A673 (cell line): ENCODE measurements at regions not wholly inside any gene's neighbourhood (a gene's known extent, or its start where the extent isn't known, plus 50 kb on each side); places are given as distances from the start of the nearest gene placed in this dataset.

Experiments
- BruUV-seq: library from RNA; stranded (reverse); fragments of 400-500 nt; replicated peaks from 2 replicates; lab custom pipeline; 2021; lab: Mats Ljungman, UMichigan
- CTCF ChIA-PET: fragments of 300-600 bp; sonication (Branson Sonifier 250); formaldehyde crosslinking; loops from one replicate; lab custom pipeline; 2022; ENCODE audit warnings: antibody characterized with exemption; lab: Charles Lee
- POLR2A ChIA-PET: fragments of 300-600 bp; sonication (Branson Sonifier 250); formaldehyde crosslinking; loops from one replicate; lab custom pipeline; 2022; ENCODE audit warnings: antibody characterized with exemption; ENCODE audit not compliant: low non-redundant PET; lab: Charles Lee
- DNase-seq: peaks from one replicate; pipeline ENCODE4 v3.0.0-alpha.2; 2015; ENCODE audit warnings: low spot score
- H3K27ac ChIP-seq: fragments of 200-600 bp; sonication (generic); 2 replicates; pipeline ENCODE4 v1.5.1; 2016; ENCODE audit warnings: mixed run types, low read depth, mild to moderate bottlenecking, mixed read lengths, antibody characterized with exemption, low read length; ENCODE audit not compliant: poor library complexity, severe bottlenecking
- H3K27me3 ChIP-seq: fragments of 200-600 bp; sonication (generic); replicated peaks from 2 replicates; pipeline ENCODE4 v1.6.1; 2017; ENCODE audit warnings: mixed run types, low read depth, mild to moderate bottlenecking, mixed read lengths, antibody characterized with exemption, low read length; ENCODE audit not compliant: insufficient read depth, poor library complexity
- H3K36me3 ChIP-seq: fragments of 200-600 bp; sonication (generic); 2 replicates; pipeline ENCODE4 v1.6.1; 2016; ENCODE audit warnings: mixed run types, mild to moderate bottlenecking, mixed read lengths, antibody characterized with exemption, low read length; ENCODE audit not compliant: insufficient read depth, poor library complexity, severe bottlenecking
- H3K4me1 ChIP-seq: fragments of 200-600 bp; sonication (generic); 2 replicates; pipeline ENCODE4 v1.6.1; 2017; ENCODE audit warnings: mixed run types, mild to moderate bottlenecking, mixed read lengths, antibody characterized with exemption, low read length; ENCODE audit not compliant: insufficient read depth, poor library complexity, severe bottlenecking
- H3K4me3 ChIP-seq: fragments of 200-600 bp; sonication (generic); 2 replicates; pipeline ENCODE4 v1.5.1; 2016; ENCODE audit warnings: low read depth, mixed run types, mild to moderate bottlenecking, mixed read lengths, low read length; ENCODE audit not compliant: poor library complexity, severe bottlenecking
- H3K9me3 ChIP-seq: fragments of 200-600 bp; sonication (generic); 2 replicates; pipeline ENCODE4 v1.6.1; 2016; ENCODE audit warnings: mixed run types, low read depth, mild to moderate bottlenecking, mixed read lengths, antibody characterized with exemption, low read length; ENCODE audit not compliant: poor library complexity, severe bottlenecking
- CTCF ChIP-seq: fragments of 300-800, 200-600 bp; sonication (generic); conservative IDR thresholded peaks from 2 replicates; pipeline ENCODE4 v1.5.1; 2017; ENCODE audit warnings: low read depth, mild to moderate bottlenecking, antibody characterized with exemption, low read length, moderate library complexity, mixed read lengths
- EZH2 ChIP-seq: fragments of 200-600 bp; sonication (generic); IDR thresholded peaks from 2 replicates; pipeline ENCODE4 v1.6.1; 2017; ENCODE audit warnings: borderline replicate concordance, low read depth, mild to moderate bottlenecking, mixed read lengths, antibody characterized with exemption, low read length; ENCODE audit not compliant: poor library complexity, severe bottlenecking
- intact Hi-C: fragments of 100-400 bp; cut with micrococcal nuclease; formaldehyde crosslinking; loops from one replicate; pipeline ENCODE4 v1.10.0; 2022; ENCODE audit not compliant: unreplicated experiment

- TF ChIP-seq CTCF (no peak), EZH2 (no peak)
- CTCF ChIA-PET, result no interaction called here
- Histone ChIP-seq H3K4me3 (no peak overlapping the region), H3K9me3 (no peaks in the 10 kb centered on the region), H3K27me3 (no peaks in the 10 kb centered on the region), H3K4me1 (no peaks in the 10 kb centered on the region), H3K27ac (no peak overlapping the region), H3K36me3 (no peaks in the 10 kb centered on the region)
- DNase-seq, result no peak
- intact Hi-C loops, result no loop called here
- POLR2A ChIA-PET, result no interaction called here
- no TSS peak for BruUV-seq
These were observed 52.0 kb downstream of the LRATD1 start for GRCh38 chr2:14684516-14684915.

GRCh38 chr2:14690926-14691325, 58.4 kb downstream of the LRATD1 start:
- ChIA-PET CTCF (no interaction called here), POLR2A (no interaction called here)
- Histone ChIP-seq H3K27ac (no peak overlapping the region), H3K9me3 (no peaks in the 10 kb centered on the region), H3K36me3 (no peaks in the 10 kb centered on the region), H3K4me1 (no peaks in the 10 kb centered on the region), H3K27me3 (no peaks in the 10 kb centered on the region), H3K4me3 (no peak overlapping the region)
- no TSS peak for BruUV-seq
- DNase-seq, result no peak
- TF ChIP-seq CTCF (no peak), EZH2 (no peak)
- intact Hi-C loops, result no loop called here

GRCh38 chr2:14693874-14694273, 61.4 kb downstream of the LRATD1 start:
- H3K27ac ChIP-seq, result no peak overlapping the region
- TF ChIP-seq EZH2, result no peak
- TF ChIP-seq CTCF, result no peak
- no peaks in the 10 kb centered on the region for H3K27me3 ChIP-seq
- no peak for DNase-seq
- no peaks in the 10 kb centered on the region for H3K4me1 ChIP-seq
- intact Hi-C loops, result no loop called here
- CTCF ChIA-PET, result no interaction called here
- H3K36me3 ChIP-seq, result no peaks in the 10 kb centered on the region
- POLR2A ChIA-PET, result no interaction called here
- no peaks in the 10 kb centered on the region for H3K9me3 ChIP-seq
- no peak overlapping the region for H3K4me3 ChIP-seq
- no TSS peak for BruUV-seq
